GM21786 (cell line): ENCODE measurements at regions not wholly inside any gene's neighbourhood (a gene's known extent, or its start where the extent isn't known, plus 50 kb on each side); places are given as distances from the start of the nearest gene placed in this dataset.

ENCODE experiments used
- ATAC-seq: cut with Tn5 transposase; IDR thresholded peaks from one replicate; pipeline ENCODE4 v1.9.1; 2021; ENCODE audit not compliant: unreplicated experiment

- ATAC-seq: no peak
Observed at GRCh38 chr1:81351864-81352263, 448.9 kb upstream of the ADGRL2 start.

DNA sequence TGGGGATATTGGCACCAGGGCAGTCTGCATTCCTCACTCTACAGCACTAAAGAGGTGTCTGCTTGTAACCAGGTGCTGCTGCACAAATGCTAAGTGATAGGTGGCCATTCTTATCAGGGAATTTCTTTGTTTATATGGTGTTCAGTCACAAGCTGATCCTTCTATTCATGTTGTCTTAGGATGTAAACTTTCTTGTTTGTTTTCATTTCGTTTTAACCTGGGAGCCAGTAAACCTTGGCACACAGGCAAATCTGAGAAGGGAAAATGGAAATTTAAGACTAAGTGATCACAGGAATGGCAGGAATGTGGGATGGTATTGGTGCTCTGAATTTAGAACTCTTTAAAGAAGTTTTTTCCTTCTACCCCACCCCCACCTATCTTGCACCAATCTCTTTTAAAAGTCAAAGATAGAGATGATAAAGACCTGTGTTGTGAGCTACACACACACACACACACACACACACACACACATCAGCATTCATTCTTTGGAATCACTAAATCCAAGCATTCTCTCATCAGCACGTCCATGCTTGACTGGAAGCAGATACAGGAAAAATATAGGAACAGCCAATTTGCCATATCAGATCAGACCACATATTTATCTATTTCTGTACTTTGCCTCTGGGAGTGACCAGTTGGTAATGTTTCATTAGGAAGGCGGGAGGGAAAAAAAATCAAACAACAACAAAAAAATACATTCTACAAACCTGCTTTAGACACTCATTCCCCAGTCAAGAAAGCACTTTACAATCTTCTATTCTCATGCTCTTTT is 451.4 kb upstream of the ADGRL2 start:
- ATAC-seq: no peak

GRCh38 chr1:81345110-81345509 is 455.6 kb upstream of the ADGRL2 start:
- ATAC-seq: no peak

- ATAC-seq: no peak
Observed at GRCh38 chr1:81340239-81340638, 460.5 kb upstream of the ADGRL2 start.

GRCh38 chr1:81337226-81337625 is 463.5 kb upstream of the ADGRL2 start:
- ATAC-seq: no peak

DNA sequence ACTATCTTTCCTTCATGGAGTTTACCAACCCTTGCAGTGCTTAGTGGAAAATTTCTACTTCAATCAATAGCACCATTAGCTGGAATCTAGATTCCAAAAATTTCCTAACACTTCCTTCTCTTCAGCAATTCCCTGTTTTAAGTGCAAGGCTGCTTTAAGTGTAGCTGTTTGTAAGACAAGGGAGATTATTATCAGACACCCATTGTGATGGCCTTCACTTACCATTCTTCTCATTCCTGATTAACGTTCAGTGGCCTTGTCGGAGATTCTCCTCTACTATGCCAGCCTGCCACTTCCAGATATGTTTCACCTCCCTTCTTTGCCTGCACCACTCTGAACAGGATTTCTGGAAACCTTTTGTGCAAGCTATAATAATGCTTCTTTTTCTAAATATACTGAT is 464.9 kb upstream of the ADGRL2 start:
- ATAC-seq: no peak

DNA sequence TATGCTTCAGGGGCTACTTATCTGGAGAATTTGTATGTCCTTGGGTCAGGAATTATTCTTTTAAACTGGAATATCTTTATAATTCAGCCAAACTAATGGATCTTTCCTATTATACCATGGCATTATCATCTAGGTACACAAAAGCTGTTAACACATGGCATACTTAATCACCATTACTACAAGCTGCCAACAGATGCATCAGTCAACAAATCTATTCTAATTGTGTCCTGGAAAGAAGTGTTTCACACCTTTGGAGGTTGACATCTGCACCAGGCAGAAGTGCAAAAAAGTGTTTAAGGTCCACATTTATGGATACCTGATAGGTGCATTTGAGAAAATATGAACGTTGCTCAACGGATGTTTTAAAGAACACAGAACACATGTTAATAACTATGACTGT is 470.2 kb upstream of the ADGRL2 start:
- no peak for ATAC-seq

GRCh38 chr1:81330111-81330510 is 470.6 kb upstream of the ADGRL2 start:
- no peak for ATAC-seq

DNA sequence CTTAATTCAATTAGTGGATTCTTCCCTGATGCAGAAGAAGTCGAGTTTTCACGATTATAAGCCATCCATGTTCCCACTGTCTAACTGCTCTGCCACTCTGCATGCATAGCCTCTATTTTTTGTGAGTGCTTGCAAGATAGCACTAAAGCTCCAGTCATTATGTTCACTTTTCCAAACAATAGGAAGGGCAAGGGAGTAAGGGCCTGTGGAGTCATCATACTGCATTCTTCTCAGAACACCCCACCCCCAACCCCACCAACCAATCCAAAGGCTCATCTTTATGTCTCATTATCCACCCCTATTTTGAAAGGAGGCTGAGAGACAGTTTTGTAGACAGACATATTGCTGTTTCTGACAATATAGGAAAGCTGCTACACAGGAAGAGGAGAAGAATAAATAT is 471.7 kb upstream of the ADGRL2 start:
- ATAC-seq: no peak

DNA sequence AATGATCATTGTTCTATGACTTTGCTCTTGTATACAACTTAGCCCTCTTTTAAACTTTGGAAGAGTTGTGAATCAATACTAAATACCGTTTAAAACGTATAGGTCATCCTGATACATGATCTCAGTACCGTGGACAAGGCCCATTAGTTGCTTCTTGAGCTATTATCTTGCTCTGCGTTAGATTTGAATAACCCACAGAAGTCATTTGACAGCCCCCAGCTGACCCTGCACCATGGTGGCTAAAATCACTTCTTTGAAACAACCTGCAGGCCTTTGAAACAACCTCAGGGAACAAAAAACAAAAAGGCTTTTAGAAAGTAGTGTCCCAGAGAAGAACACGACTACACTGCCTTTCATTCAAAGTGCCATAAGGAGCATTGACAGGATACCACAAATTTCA is 473.0 kb upstream of the ADGRL2 start:
- ATAC-seq: no peak

DNA sequence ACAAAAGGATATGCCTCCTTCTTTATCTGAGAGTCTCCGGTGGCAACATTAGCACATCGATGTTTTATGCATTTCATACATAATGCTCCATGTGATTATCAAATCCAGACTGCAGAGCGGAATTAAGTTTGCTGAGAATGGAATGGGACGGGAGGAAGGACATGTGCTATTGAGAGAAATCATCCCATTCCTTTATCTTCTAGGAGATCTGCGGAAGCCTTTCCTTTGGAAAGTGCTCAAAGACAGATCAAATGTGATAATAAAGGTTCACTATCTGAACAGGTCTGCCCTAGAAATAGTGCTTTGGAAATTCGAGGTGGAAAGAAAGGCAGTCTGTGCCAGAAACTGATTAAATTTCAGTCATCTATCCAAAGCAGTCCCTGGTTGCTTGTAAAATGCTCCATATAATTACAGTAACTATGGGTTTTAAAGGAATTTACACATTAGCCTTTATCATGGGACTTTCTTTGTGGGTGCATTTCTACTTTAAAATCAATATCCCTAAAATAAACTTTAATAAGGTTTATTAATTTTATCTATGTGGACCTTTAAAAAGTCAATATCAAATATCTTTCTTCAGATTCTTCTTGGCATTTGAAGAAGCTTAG is 473.5 kb upstream of the ADGRL2 start:
- ATAC-seq: no peak

- ATAC-seq: no peak
Observed at GRCh38 chr1:81326212-81326611, 474.5 kb upstream of the ADGRL2 start.

DNA sequence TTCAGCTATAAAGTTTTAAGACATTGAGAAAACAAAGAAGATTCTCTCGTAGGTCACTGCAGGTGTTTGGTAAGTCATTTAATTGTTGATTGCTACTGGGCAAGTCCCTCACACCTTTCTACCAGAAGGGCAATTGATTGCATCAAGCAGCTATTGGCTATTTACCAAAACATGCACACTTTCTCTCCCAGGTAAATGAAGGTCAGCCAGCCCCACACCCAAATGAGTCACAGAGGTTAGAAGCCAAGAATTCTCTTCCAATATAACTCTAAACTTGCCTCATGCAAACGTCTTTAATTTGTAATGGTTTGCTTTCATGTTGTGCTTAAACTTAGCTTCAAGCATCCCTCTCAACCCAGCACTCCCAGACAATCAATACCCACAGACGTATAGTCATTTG is 475.3 kb upstream of the ADGRL2 start:
- ATAC-seq: no peak

GRCh38 chr1:81323862-81324261 is 476.9 kb upstream of the ADGRL2 start:
- no peak for ATAC-seq

GRCh38 chr1:81317191-81317590 is 483.5 kb upstream of the ADGRL2 start:
- no peak for ATAC-seq

GRCh38 chr1:81314513-81315233 is 486.1 kb upstream of the ADGRL2 start:
- ATAC-seq: no peak

DNA sequence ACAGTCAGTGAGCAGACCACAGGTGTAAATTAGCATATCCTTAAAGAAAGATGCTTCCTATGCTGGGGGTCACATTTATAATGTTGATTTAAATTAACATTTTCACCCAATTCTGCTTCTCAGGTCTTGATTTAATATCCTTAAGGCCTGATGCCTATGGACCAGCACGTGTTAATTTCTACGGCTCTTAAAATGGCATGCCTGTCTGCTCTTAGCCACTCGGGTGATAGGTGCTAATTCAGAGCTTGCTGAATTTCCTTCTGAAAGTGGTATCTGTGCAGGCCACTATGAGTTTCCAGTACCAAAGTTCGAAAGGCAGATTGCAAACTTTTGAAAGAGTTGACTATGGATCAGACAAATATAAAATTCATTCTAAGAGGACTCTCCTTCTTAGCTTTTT is 487.4 kb upstream of the ADGRL2 start:
- no peak for ATAC-seq

DNA sequence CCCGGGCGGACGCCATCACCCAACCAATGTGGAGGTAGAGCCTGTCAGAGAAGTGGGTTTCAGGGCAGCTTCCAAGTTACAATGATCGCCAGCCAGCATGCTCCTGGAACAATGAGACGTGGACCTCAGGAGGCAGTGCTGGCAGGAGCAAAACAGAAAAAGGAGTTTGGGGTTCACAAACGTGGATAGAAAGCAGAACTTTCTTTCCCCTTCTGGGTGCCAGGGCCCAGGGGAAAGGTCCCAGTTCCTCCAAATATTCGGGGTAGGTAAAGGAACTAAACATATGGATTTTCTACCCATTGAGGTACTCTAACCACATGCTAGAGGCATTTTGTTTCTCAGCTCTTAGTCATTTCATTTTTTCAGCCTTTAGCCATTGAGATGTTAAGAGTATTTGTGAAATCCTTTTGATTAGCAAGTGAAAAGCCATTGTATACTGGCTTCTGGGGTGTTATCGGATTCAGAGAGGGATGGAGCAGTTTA is 488.4 kb upstream of the ADGRL2 start:
- ATAC-seq: no peak

DNA sequence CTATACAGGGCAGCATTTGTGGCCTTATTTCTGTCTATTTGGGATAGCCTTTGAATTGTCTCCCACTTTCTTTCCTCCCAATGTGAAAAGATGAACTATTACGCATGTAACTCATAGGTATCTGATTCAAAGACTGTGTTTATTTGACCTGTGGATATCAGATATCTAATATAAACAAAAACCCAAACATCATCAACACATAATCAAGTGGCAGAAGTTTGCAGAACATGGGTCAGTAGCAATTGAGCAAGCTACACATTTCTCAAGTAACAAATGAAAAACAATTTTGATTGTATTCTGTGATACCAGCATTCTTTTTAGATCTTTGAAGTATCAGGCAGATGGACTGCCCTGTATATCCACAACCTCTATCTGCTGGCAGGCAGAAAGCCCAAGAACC is 490.5 kb upstream of the ADGRL2 start:
- no peak for ATAC-seq

GRCh38 chr1:81308191-81308590 is 492.5 kb upstream of the ADGRL2 start:
- ATAC-seq: no peak

DNA sequence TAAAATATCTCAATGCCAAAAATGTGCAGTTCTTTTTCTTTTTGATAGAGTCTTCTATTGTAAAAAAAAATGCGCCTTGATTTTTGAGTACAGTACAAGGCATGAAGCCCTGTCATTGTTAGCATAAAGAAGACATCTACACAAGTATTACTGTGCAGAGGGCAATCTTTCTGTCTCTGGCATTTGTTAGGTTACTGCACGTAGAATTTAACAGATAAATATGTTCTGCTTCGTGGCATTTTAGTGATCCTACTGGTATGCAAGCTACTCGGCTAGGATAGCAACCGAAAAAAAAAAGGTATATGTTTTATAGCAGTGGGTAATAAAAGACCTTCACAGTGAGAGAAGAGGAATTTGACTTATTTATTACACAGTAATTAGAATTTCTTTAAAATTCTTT is 492.9 kb upstream of the ADGRL2 start:
- ATAC-seq: no peak

GRCh38 chr1:81305997-81306452 is 494.7 kb upstream of the ADGRL2 start:
- ATAC-seq: no peak
